ENCODE measurements at regions not wholly inside any gene's neighbourhood (a gene's known extent, or its start where the extent isn't known, plus 50 kb on each side); places are given as distances from the start of the nearest gene placed in this dataset.
A peak's percentile ranks its signal among the peaks of the same experiment; 100 is the strongest.
"Not testable (repeated sequence)": the region's sequence is repeated elsewhere in the genome, so short reads cannot be mapped to it uniquely, and the experiment has no call there.

GRCh38 chr3:21879184-21879886 is 128.3 kb upstream of the ZNF385D start:
- Histone ChIP-seq H3K9me3 (no peaks in the 10 kb centered on the region), H3K4me3 (no peak overlapping the region), H3K27me3 (no peaks in the 10 kb centered on the region), H3K36me3 (no peaks in the 10 kb centered on the region)
- DNase-seq, result no peak

GRCh38 chr3:21888656-21889055 is 137.6 kb upstream of the ZNF385D start:
- Histone ChIP-seq H3K36me3 (no peaks in the 10 kb centered on the region), H3K4me3 (no peak overlapping the region), H3K27me3 (no peaks in the 10 kb centered on the region), H3K9me3 (no peaks in the 10 kb centered on the region)
- no peak for DNase-seq

GRCh38 chr3:21889166-21889565 is 138.2 kb upstream of the ZNF385D start:
- Histone ChIP-seq H3K36me3 (no peaks in the 10 kb centered on the region), H3K4me3 (no peak overlapping the region), H3K9me3 (no peaks in the 10 kb centered on the region), H3K27me3 (no peaks in the 10 kb centered on the region)
- no peak for DNase-seq

GRCh38 chr3:21892104-21892503 is 141.1 kb upstream of the ZNF385D start:
- no peak overlapping the region for H3K4me3 ChIP-seq
- no peaks in the 10 kb centered on the region for H3K36me3 ChIP-seq
- no peaks in the 10 kb centered on the region for H3K9me3 ChIP-seq
- H3K27me3 ChIP-seq, result no peaks in the 10 kb centered on the region
- no peak for DNase-seq

- H3K4me3 ChIP-seq, result no peak overlapping the region
- DNase-seq, result no peak
- no peaks in the 10 kb centered on the region for H3K27me3 ChIP-seq
- no peaks in the 10 kb centered on the region for H3K9me3 ChIP-seq
- no peaks in the 10 kb centered on the region for H3K36me3 ChIP-seq
Observed at GRCh38 chr3:21893242-21893641, 142.2 kb upstream of the ZNF385D start.

- no peak for DNase-seq
- Histone ChIP-seq H3K27me3 (no peaks in the 10 kb centered on the region), H3K4me3 (no peak overlapping the region), H3K9me3 (no peaks in the 10 kb centered on the region), H3K36me3 (no peaks in the 10 kb centered on the region)
Observed at GRCh38 chr3:21894459-21895340, 143.7 kb upstream of the ZNF385D start.

GRCh38 chr3:21898316-21898715 is 147.3 kb upstream of the ZNF385D start:
- DNase-seq, result no peak
- Histone ChIP-seq H3K36me3 (no peaks in the 10 kb centered on the region), H3K4me3 (no peak overlapping the region), H3K27me3 (no peaks in the 10 kb centered on the region), H3K9me3 (no peaks in the 10 kb centered on the region)

GRCh38 chr3:21901484-21901883 is 150.5 kb upstream of the ZNF385D start:
- H3K9me3 ChIP-seq, result no peaks in the 10 kb centered on the region

GRCh38 chr3:21902956-21903355 is 151.9 kb upstream of the ZNF385D start:
- H3K27me3 ChIP-seq, result no peaks in the 10 kb centered on the region
- DNase-seq, result no peak
- H3K9me3 ChIP-seq, result no peaks in the 10 kb centered on the region
- no peak overlapping the region for H3K4me3 ChIP-seq
- H3K36me3 ChIP-seq, result no peaks in the 10 kb centered on the region

More at GRCh38 chr3:21901484-21901883, 150.5 kb upstream of the ZNF385D start:
- DNase-seq, result no peak
- no peak overlapping the region for H3K4me3 ChIP-seq
- H3K36me3 ChIP-seq, result no peaks in the 10 kb centered on the region
- no peaks in the 10 kb centered on the region for H3K27me3 ChIP-seq

- no peaks in the 10 kb centered on the region for H3K27me3 ChIP-seq
- no peaks in the 10 kb centered on the region for H3K36me3 ChIP-seq
- no peaks in the 10 kb centered on the region for H3K9me3 ChIP-seq
- no peak for DNase-seq
- H3K4me3 ChIP-seq, result no peak overlapping the region
Observed at GRCh38 chr3:21909096-21909495, 158.1 kb upstream of the ZNF385D start.

- Histone ChIP-seq H3K27me3 (no peaks in the 10 kb centered on the region), H3K9me3 (no peaks in the 10 kb centered on the region), H3K36me3 (no peaks in the 10 kb centered on the region), H3K4me3 (no peak overlapping the region)
- DNase-seq, result no peak
Observed at GRCh38 chr3:21912711-21913110, 161.7 kb upstream of the ZNF385D start.

GRCh38 chr3:21913791-21914190 is 162.8 kb upstream of the ZNF385D start:
- Histone ChIP-seq H3K36me3 (no peaks in the 10 kb centered on the region), H3K9me3 (no peaks in the 10 kb centered on the region), H3K4me3 (no peak overlapping the region), H3K27me3 (no peaks in the 10 kb centered on the region)
- DNase-seq, result peak; percentile 9

- H3K9me3 ChIP-seq, result no peaks in the 10 kb centered on the region
- no peaks in the 10 kb centered on the region for H3K27me3 ChIP-seq
- DNase-seq, result no peak
- H3K4me3 ChIP-seq, result no peak overlapping the region
- H3K36me3 ChIP-seq, result no peaks in the 10 kb centered on the region
Observed at GRCh38 chr3:21914451-21914850, 163.4 kb upstream of the ZNF385D start.

GRCh38 chr3:21919383-21919782 is 168.4 kb upstream of the ZNF385D start:
- no peaks in the 10 kb centered on the region for H3K36me3 ChIP-seq
- H3K9me3 ChIP-seq, result no peaks in the 10 kb centered on the region
- DNase-seq, result no peak
- no peaks in the 10 kb centered on the region for H3K27me3 ChIP-seq
- no peak overlapping the region for H3K4me3 ChIP-seq

GRCh38 chr3:21920421-21920861 is 169.4 kb upstream of the ZNF385D start:
- Histone ChIP-seq H3K36me3 (no peaks in the 10 kb centered on the region), H3K27me3 (no peaks in the 10 kb centered on the region), H3K9me3 (no peaks in the 10 kb centered on the region), H3K4me3 (no peak overlapping the region)
- no peak for DNase-seq

- H3K36me3 ChIP-seq, H3K4me3 ChIP-seq, H3K27me3 ChIP-seq, DNase-seq, H3K9me3 ChIP-seq: not testable (repeated sequence)
Observed at GRCh38 chr3:21923156-21923555, 172.1 kb upstream of the ZNF385D start.

GRCh38 chr3:21927261-21927660 is 176.3 kb upstream of the ZNF385D start:
- DNase-seq, result no peak
- Histone ChIP-seq H3K36me3 (no peaks in the 10 kb centered on the region), H3K27me3 (no peaks in the 10 kb centered on the region), H3K9me3 (no peaks in the 10 kb centered on the region), H3K4me3 (no peak overlapping the region)

GRCh38 chr3:21934591-21934990 is 183.6 kb upstream of the ZNF385D start:
- no peak for DNase-seq
- no peaks in the 10 kb centered on the region for H3K27me3 ChIP-seq
- no peak overlapping the region for H3K4me3 ChIP-seq
- H3K36me3 ChIP-seq, result no peaks in the 10 kb centered on the region
- H3K9me3 ChIP-seq, result no peaks in the 10 kb centered on the region

Data from MG63 (cell line).